ENCODE measurements at regions not wholly inside any gene's neighbourhood (a gene's known extent, or its start where the extent isn't known, plus 50 kb on each side); places are given as distances from the start of the nearest gene placed in this dataset.

DNA sequence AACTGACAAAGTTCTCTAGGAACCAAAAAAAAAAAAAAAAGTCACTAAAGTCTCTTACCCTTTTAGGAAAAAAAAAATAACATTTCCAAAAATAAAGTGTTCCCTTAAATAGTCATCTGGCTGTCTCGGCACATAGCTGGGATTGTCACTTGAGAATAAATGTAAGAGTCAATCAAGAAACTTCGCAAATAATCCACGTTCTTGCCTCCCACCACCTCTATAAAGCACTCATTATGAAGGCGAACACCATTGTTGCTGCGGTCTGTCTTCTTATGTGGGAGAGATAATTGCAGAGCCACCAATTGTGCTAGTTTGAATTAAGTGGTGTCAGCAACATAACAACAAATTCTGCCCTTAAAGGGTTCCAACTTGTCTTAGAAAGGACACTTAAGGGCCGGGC is 163.7 kb downstream of the FBXO15 start:
- Histone ChIP-seq H3K27me3 (no peaks in the 10 kb centered on the region), H3K27ac (no peak overlapping the region), H3K4me1 (ENCODE audit: insufficient read depth) (no peaks in the 10 kb centered on the region), H3K9me3 (no peaks in the 10 kb centered on the region), H3K4me3 (no peak overlapping the region), H3K36me3 (no peaks in the 10 kb centered on the region)
- TF ChIP-seq, protein P1, sequence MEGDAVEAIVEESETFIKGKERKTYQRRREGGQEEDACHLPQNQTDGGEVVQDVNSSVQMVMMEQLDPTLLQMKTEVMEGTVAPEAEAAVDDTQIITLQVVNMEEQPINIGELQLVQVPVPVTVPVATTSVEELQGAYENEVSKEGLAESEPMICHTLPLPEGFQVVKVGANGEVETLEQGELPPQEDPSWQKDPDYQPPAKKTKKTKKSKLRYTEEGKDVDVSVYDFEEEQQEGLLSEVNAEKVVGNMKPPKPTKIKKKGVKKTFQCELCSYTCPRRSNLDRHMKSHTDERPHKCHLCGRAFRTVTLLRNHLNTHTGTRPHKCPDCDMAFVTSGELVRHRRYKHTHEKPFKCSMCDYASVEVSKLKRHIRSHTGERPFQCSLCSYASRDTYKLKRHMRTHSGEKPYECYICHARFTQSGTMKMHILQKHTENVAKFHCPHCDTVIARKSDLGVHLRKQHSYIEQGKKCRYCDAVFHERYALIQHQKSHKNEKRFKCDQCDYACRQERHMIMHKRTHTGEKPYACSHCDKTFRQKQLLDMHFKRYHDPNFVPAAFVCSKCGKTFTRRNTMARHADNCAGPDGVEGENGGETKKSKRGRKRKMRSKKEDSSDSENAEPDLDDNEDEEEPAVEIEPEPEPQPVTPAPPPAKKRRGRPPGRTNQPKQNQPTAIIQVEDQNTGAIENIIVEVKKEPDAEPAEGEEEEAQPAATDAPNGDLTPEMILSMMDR (IDR thresholded peaks at IDR 0.05) = no peak
- no peak for TF ChIP-seq EP300 (IDR thresholded peaks at IDR 0.05)
- no peak for TF ChIP-seq POLR2A (IDR thresholded peaks at IDR 0.05)
- 81 to 84% (median 83%) methylated on average over 6 of the region's 6 CpGs for WGBS, 3 donors
- intact Hi-C loops (cut with DNase I) = no loop called here
- no peak for DNase-seq

DNA sequence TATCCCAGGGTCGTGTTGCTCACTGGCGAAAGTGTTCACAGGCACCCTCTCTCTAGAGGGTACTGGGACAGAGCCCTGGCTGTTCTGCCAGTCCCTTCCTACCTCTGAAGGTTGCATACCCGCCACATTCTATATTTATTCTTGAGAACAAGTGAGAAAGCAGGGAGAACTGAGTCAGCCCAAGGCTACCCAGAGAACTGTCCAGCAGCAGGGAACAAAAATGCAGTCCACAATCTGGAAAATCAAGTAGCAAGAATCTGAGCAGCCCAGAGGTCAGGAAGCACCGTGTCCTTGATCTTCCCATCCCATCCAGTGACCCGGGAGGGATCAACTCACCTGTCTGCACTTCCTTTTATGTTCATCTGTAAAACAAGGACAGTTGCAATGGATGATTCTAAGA is 164.1 kb downstream of the FBXO15 start:
- Histone ChIP-seq H3K27ac (no peak overlapping the region), H3K4me3 (no peak overlapping the region), H3K9me3 (no peaks in the 10 kb centered on the region), H3K36me3 (no peaks in the 10 kb centered on the region), H3K27me3 (no peaks in the 10 kb centered on the region), H3K4me1 (ENCODE audit: insufficient read depth) (no peaks in the 10 kb centered on the region)
- intact Hi-C loops (cut with DNase I) = no loop called here
- WGBS, 3 donors = 76 to 78% (median 76%) methylated on average over 5 of the region's 5 CpGs
- no peak for DNase-seq
- TF ChIP-seq EP300 (IDR thresholded peaks at IDR 0.05) = no peak

DNA sequence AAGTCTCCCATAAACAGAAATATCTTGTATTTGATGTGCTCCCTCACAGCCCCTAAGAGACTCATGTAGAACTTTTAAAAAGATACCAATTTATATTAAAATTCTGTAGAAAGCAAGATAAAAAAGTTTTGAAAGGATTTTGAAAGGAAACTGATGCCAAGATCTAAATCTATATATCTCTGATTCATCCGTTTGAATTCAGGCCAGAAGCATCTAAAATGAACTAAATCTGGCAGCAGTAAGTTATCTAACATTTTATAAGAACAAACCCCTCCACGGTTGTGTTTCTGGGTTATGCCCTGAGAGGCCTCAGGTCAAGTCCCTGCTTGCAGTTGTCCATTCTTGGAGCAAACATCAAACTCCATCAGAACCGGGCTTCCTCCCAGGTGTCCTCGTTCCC is 165.8 kb downstream of the FBXO15 start:
- DNase-seq = no peak
- Histone ChIP-seq H3K4me3 (no peak overlapping the region), H3K27ac (no peak overlapping the region), H3K4me1 (ENCODE audit: insufficient read depth) (no peaks in the 10 kb centered on the region), H3K36me3 (no peaks in the 10 kb centered on the region), H3K27me3 (no peaks in the 10 kb centered on the region), H3K9me3 (no peaks in the 10 kb centered on the region)
- no peak for TF ChIP-seq EP300 (IDR thresholded peaks at IDR 0.05)
- TF ChIP-seq, protein P1 (IDR thresholded peaks at IDR 0.05) = no peak
- no peak for TF ChIP-seq POLR2A (IDR thresholded peaks at IDR 0.05)
- 50 to 58% (median 52%) methylated on average over 4 of the region's 4 CpGs for WGBS, 3 donors
- intact Hi-C loops (cut with DNase I) = no loop called here

DNA sequence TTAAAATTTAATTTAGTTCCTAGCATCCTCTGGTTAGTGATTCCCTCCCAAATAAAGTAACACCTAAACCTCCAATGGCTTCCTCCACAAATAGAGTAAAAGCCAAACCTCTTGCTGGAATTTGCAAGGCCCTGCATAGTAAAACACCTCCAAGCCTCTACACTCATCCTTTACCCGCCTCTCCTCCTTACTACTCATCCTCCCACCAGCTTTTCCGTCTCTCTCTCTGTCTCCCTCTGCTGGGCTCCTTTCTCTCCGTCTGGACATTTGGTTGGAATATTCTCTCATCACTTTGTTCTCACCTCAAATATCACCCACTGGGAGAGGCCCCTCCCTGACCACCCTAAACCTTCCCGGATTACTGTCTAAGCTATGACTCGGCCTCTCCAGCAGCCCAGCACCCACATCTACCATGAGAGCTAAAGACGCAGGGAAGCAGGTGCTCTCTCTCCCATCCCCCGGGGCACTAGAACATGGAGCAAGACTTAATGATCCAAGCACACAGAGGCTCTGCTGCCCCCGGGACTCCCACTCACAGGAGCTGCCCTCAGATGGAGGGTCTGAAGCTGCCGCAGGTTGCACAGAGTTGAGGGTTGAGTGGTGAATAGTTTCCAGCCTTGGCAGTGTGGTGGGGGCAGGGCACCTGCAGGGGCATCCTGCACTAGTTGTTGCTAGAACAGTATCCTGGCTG is 167.2 kb downstream of the FBXO15 start:
- Histone ChIP-seq H3K27me3 (no peaks in the 10 kb centered on the region), H3K4me1 (ENCODE audit: insufficient read depth) (no peaks in the 10 kb centered on the region), H3K36me3 (no peaks in the 10 kb centered on the region), H3K27ac (no peak overlapping the region), H3K9me3 (no peaks in the 10 kb centered on the region), H3K4me3 (no peak overlapping the region)
- intact Hi-C loops (cut with DNase I) = no loop called here
- 72 to 77% (median 73%) methylated on average over 9 of the region's 9 CpGs for WGBS, 3 donors
- DNase-seq = no peak
- TF ChIP-seq EP300 (IDR thresholded peaks at IDR 0.05) (no peak), POLR2A (IDR thresholded peaks at IDR 0.05) (no peak)
- TF ChIP-seq, protein P1 (IDR thresholded peaks at IDR 0.05) = no peak

DNA sequence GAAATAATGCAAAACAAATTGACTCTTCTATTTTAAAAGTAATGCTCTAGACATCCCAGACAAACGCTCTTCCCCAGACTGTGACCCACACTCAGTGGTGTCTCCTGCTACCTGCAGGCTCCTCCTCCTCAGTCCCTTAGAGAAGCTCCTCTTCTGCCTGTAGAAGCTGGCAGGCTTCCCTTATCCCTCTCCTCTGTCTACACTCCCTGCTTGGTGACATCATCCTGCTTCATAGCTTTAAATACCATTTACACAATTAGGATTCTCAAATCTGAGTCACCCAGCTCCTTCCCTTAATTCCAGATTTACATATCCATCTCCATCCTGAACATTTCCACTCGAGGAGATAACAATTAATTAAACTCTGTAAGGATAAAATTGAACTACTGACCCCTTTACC is 167.9 kb downstream of the FBXO15 start:
- DNase-seq = no peak

More for the DNA sequence above, 167.9 kb downstream of the FBXO15 start:
- Histone ChIP-seq H3K4me1 (ENCODE audit: insufficient read depth) (no peaks in the 10 kb centered on the region), H3K27ac (no peak overlapping the region), H3K36me3 (no peaks in the 10 kb centered on the region), H3K27me3 (no peaks in the 10 kb centered on the region), H3K4me3 (no peak overlapping the region), H3K9me3 (no peaks in the 10 kb centered on the region)
- 32 to 60% (median 38%) methylated on average over 2 of the region's 2 CpGs for WGBS, 3 donors
- TF ChIP-seq POLR2A (IDR thresholded peaks at IDR 0.05) (no peak), EP300 (IDR thresholded peaks at IDR 0.05) (no peak)
- TF ChIP-seq, protein P1 (IDR thresholded peaks at IDR 0.05) = no peak
- intact Hi-C loops (cut with DNase I) = no loop called here
